ENCODE measurements at regions not wholly inside any gene's neighbourhood (a gene's known extent, or its start where the extent isn't known, plus 50 kb on each side); places are given as distances from the start of the nearest gene placed in this dataset.

DNA sequence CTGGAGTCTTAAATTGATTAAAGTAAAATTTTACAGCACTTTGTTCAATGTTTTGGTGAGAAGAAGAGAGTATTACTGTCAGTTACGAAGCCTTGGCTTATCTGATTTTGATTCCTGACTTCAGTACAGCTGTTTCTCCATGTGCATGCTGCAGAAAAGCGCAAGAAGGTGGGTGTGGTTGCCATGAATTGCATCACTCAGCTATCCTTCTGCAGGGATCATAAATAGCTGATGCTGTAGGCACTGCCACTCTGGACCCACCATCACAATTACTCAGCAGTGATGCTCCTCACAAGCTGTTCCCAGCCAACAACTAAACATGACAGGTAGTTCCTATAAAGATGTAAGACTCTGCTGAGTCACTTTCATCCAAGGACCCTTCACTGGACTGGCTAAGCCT is 321.2 kb downstream of the IRS2 start:
- Histone ChIP-seq H3K36me3 (ENCODE audit: insufficient read depth, low read length) (no peaks in the 10 kb centered on the region), H3K4me1 (ENCODE audit: insufficient read depth, low read length) (no peaks in the 10 kb centered on the region), H3K9me3 (ENCODE audit: control insufficient read depth in 1 of 2, insufficient read depth in 1 of 2, low read length in 2 of 2) (peaks cover 0 to 14% of the 10 kb centered on the region in 2 experiments), H3K4me3 (ENCODE audit: low read length) (no peak overlapping the region), H3K27ac (ENCODE audit: low read depth in 1 of 2, low read length in 2 of 2) (no peak overlapping the region), H3K27me3 (ENCODE audit: control insufficient read depth in 1 of 2, insufficient read depth in 2 of 2, low read length in 2 of 2) (no peaks in the 10 kb centered on the region)
- no peak for ATAC-seq (ENCODE audit: poor library complexity)
- H3K9me3 Mint-ChIP-seq = peaks cover 4% of the 10 kb centered on the region
- no peaks in the 10 kb centered on the region for H3K4me1 Mint-ChIP-seq (ENCODE audit: low read depth)
- no peak for DNase-seq
- ChIA-PET POLR2A (no interaction called here), CTCF (no interaction called here)
- H3K4me3 Mint-ChIP-seq = no peak overlapping the region
- no peaks in the 10 kb centered on the region for H3K36me3 Mint-ChIP-seq (ENCODE audit: low read depth)
- intact Hi-C loops (cut with DNase I, micrococcal nuclease) = no loop called here
- H3K27me3 Mint-ChIP-seq = peaks cover 8% of the 10 kb centered on the region
- H3K27ac Mint-ChIP-seq = no peak overlapping the region
- TF ChIP-seq, protein P1, sequence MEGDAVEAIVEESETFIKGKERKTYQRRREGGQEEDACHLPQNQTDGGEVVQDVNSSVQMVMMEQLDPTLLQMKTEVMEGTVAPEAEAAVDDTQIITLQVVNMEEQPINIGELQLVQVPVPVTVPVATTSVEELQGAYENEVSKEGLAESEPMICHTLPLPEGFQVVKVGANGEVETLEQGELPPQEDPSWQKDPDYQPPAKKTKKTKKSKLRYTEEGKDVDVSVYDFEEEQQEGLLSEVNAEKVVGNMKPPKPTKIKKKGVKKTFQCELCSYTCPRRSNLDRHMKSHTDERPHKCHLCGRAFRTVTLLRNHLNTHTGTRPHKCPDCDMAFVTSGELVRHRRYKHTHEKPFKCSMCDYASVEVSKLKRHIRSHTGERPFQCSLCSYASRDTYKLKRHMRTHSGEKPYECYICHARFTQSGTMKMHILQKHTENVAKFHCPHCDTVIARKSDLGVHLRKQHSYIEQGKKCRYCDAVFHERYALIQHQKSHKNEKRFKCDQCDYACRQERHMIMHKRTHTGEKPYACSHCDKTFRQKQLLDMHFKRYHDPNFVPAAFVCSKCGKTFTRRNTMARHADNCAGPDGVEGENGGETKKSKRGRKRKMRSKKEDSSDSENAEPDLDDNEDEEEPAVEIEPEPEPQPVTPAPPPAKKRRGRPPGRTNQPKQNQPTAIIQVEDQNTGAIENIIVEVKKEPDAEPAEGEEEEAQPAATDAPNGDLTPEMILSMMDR (IDR thresholded peaks at IDR 0.05) = no peak

DNA sequence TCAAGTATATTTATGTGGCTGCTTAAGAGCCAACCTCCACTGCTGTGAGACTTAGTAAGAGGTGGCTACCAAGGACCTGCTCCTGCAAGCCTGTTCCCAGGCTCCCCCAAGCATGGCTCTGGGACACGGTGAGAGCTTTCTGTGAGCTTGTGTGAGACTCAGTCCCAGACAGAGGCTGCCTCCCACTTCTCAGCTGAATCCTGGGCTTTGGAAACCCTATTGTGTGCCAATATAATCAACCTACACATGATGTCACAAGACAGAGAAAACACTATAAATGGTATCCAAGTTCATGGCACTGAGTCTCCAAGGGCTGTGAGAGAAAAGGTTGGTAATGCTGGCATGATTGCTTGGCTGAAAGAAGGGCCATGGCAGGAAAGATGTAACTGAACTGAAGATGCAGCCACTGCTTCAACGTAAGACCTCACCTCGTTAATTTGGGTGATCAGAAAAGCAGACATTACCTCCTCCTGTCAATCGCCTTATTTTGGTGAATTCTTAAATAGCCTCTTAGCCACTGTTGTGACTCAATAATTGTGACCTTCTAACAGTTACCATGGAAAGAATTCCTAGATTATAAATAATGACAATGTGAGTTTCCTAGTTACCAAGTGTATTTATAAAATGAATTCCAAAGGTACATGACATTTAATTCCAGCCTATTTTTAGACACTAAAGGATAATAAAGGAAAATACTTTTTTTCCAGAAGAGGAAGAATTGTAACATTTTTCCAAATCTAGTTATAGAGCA is 332.0 kb downstream of the IRS2 start:
- ChIA-PET CTCF (no interaction called here), POLR2A (no interaction called here)
- Histone ChIP-seq H3K27me3 (ENCODE audit: control insufficient read depth in 1 of 2, insufficient read depth in 2 of 2, low read length in 2 of 2) (no peaks in the 10 kb centered on the region), H3K4me3 (ENCODE audit: low read length) (no peak overlapping the region), H3K4me1 (ENCODE audit: insufficient read depth, low read length) (no peaks in the 10 kb centered on the region), H3K36me3 (ENCODE audit: insufficient read depth, low read length) (no peaks in the 10 kb centered on the region), H3K9me3 (ENCODE audit: control insufficient read depth in 1 of 2, insufficient read depth in 1 of 2, low read length in 2 of 2) (no peaks in the 10 kb centered on the region), H3K27ac (ENCODE audit: low read depth in 1 of 2, low read length in 2 of 2) (no peak overlapping the region)
- no peaks in the 10 kb centered on the region for H3K36me3 Mint-ChIP-seq (ENCODE audit: low read depth)
- H3K4me3 Mint-ChIP-seq = no peak overlapping the region
- no peak for ATAC-seq (ENCODE audit: poor library complexity)
- H3K27ac Mint-ChIP-seq = no peak overlapping the region
- DNase-seq = no peak
- TF ChIP-seq, protein P1 (IDR thresholded peaks at IDR 0.05) = no peak
- H3K27me3 Mint-ChIP-seq = peaks cover 19% of the 10 kb centered on the region
- intact Hi-C loops (cut with DNase I, micrococcal nuclease) = no loop called here
- no peaks in the 10 kb centered on the region for H3K4me1 Mint-ChIP-seq (ENCODE audit: low read depth)
- no peaks in the 10 kb centered on the region for H3K9me3 Mint-ChIP-seq

DNA sequence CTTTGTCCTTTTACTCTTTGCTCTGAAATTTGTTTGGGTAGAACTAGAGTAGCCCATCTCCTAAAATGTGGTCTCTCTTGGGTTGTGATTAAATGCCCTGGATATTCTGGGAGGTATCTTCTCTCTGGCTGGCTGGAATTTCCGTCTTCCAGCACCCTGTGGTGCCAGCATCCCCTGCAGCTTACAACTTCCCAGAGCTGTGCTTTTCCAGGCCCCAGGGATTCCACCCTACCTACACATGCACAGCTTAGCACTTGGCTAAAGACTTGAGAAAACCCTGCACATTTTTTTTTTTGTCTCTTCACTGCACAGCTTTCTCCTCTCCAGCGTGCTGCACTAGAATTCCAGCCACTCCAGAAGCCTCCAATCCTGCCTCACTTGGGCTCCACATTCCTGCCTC is 334.7 kb downstream of the IRS2 start:
- intact Hi-C loops (cut with DNase I, micrococcal nuclease) = no loop called here

More for the DNA sequence above, 334.7 kb downstream of the IRS2 start:
- DNase-seq (no peak), ATAC-seq (ENCODE audit: poor library complexity) (no peak)
- H3K4me3 Mint-ChIP-seq = no peak overlapping the region
- POLR2A ChIA-PET = no interaction called here
- H3K9me3 Mint-ChIP-seq = no peaks in the 10 kb centered on the region
- H3K4me1 ChIP-seq (ENCODE audit: insufficient read depth, low read length) = no peaks in the 10 kb centered on the region
- CTCF ChIA-PET = no interaction called here
- no peaks in the 10 kb centered on the region for H3K36me3 ChIP-seq (ENCODE audit: insufficient read depth, low read length)
- no peaks in the 10 kb centered on the region for H3K4me1 Mint-ChIP-seq (ENCODE audit: low read depth)
- H3K36me3 Mint-ChIP-seq (ENCODE audit: low read depth) = no peaks in the 10 kb centered on the region
- H3K27me3 ChIP-seq (ENCODE audit: control insufficient read depth in 1 of 2, insufficient read depth in 2 of 2, low read length in 2 of 2) = no peaks in the 10 kb centered on the region
- no peak overlapping the region for H3K4me3 ChIP-seq (ENCODE audit: low read length)
- TF ChIP-seq, protein P1 (IDR thresholded peaks at IDR 0.05) = no peak
- no peaks in the 10 kb centered on the region for H3K9me3 ChIP-seq (ENCODE audit: control insufficient read depth in 1 of 2, insufficient read depth in 1 of 2, low read length in 2 of 2)
- H3K27ac Mint-ChIP-seq = no peak overlapping the region
- H3K27me3 Mint-ChIP-seq = peaks cover 13% of the 10 kb centered on the region
- no peak overlapping the region for H3K27ac ChIP-seq (ENCODE audit: low read depth in 1 of 2, low read length in 2 of 2)

All from CD4-positive, alpha-beta T cell (primary cell).